Activated naive CD8-positive, alpha-beta T cell treated with anti-CD3 and anti-CD28 coated beads, Interleukin-2, amount 10 ng/mL, durations not matched to agents 7 days and 5 days (primary cell): ENCODE measurements at regions not wholly inside any gene's neighbourhood (a gene's known extent, or its start where the extent isn't known, plus 50 kb on each side); places are given as distances from the start of the nearest gene placed in this dataset.

Source experiments
- ATAC-seq: fragments of 150-1000 bp; cut with Tn5 transposase; one replicate; pipeline ENCODE4 v1.10.0; 2021; ENCODE audit warnings: low read depth, moderate library complexity
- POLR2A ChIA-PET: fragments of 350-600 bp; sonication (Branson Sonifier 250); formaldehyde crosslinking; loops from one replicate; lab custom pipeline; 2021; ENCODE audit warnings: antibody characterized with exemption; lab: Charles Lee
- DNase-seq: peaks from one replicate; pipeline ENCODE4 v3.0.0; 2021
- H3K27ac Mint-ChIP-seq: one replicate; pipeline ENCODE4 v1.8.0; 2022; ENCODE audit warnings: mild to moderate bottlenecking, mixed read lengths
- H3K27me3 Mint-ChIP-seq: one replicate; pipeline ENCODE4 v1.8.0; 2022; ENCODE audit warnings: mild to moderate bottlenecking, moderate library complexity, mixed read lengths
- H3K36me3 Mint-ChIP-seq: one replicate; pipeline ENCODE4 v1.8.0; 2021; ENCODE audit warnings: mild to moderate bottlenecking, mixed read lengths
- H3K4me1 Mint-ChIP-seq: one replicate; pipeline ENCODE4 v1.8.0; 2021; ENCODE audit warnings: mixed read lengths
- H3K4me3 Mint-ChIP-seq: one replicate; pipeline ENCODE4 v1.8.0; 2022; ENCODE audit warnings: mild to moderate bottlenecking, moderate library complexity, mixed read lengths
- H3K9me3 Mint-ChIP-seq: one replicate; pipeline ENCODE4 v1.8.0; 2021; ENCODE audit warnings: mixed read lengths

- H3K27me3 Mint-ChIP-seq = peaks cover 14% of the 10 kb centered on the region
- no peak for ATAC-seq
- H3K27ac Mint-ChIP-seq = no peak overlapping the region
Measured at GRCh38 chr9:4371108-4371507, 71.2 kb upstream of the GLIS3 start.

GRCh38 chr9:4370501-4370900, 70.6 kb upstream of the GLIS3 start:
- POLR2A ChIA-PET = no interaction called here
- Mint-ChIP-seq H3K27me3 (peaks cover 12% of the 10 kb centered on the region), H3K27ac (no peak overlapping the region), H3K9me3 (no peaks in the 10 kb centered on the region), H3K4me3 (no peak overlapping the region), H3K4me1 (no peaks in the 10 kb centered on the region), H3K36me3 (no peaks in the 10 kb centered on the region)
- no peak for DNase-seq
- no peak for ATAC-seq

More at GRCh38 chr9:4371108-4371507, 71.2 kb upstream of the GLIS3 start:
- DNase-seq = no peak
- POLR2A ChIA-PET = no interaction called here
- Mint-ChIP-seq H3K4me3 (no peak overlapping the region), H3K9me3 (no peaks in the 10 kb centered on the region), H3K36me3 (no peaks in the 10 kb centered on the region), H3K4me1 (no peaks in the 10 kb centered on the region)

- Mint-ChIP-seq H3K27me3 (peaks cover 6% of the 10 kb centered on the region), H3K27ac (no peak overlapping the region), H3K36me3 (peaks cover 1% of the 10 kb centered on the region), H3K4me1 (no peaks in the 10 kb centered on the region), H3K9me3 (no peaks in the 10 kb centered on the region), H3K4me3 (no peak overlapping the region)
- ATAC-seq (no peak), DNase-seq (no peak)
- POLR2A ChIA-PET = no interaction called here
Measured at GRCh38 chr9:4366591-4367330, 66.9 kb upstream of the GLIS3 start.

- POLR2A ChIA-PET = no interaction called here
- ATAC-seq (no peak), DNase-seq (no peak)
- Mint-ChIP-seq H3K9me3 (no peaks in the 10 kb centered on the region), H3K36me3 (peaks cover 1% of the 10 kb centered on the region), H3K27ac (no peak overlapping the region), H3K27me3 (peaks cover 6% of the 10 kb centered on the region), H3K4me1 (no peaks in the 10 kb centered on the region), H3K4me3 (no peak overlapping the region)
Measured at GRCh38 chr9:4365055-4365454, 65.2 kb upstream of the GLIS3 start.

- peaks cover 6% of the 10 kb centered on the region for H3K27me3 Mint-ChIP-seq
- H3K27ac Mint-ChIP-seq = no peak overlapping the region
- no peak for DNase-seq
- ATAC-seq = no peak
- H3K36me3 Mint-ChIP-seq = peaks cover 1% of the 10 kb centered on the region
- no peak overlapping the region for H3K4me3 Mint-ChIP-seq
- H3K9me3 Mint-ChIP-seq = no peaks in the 10 kb centered on the region
- H3K4me1 Mint-ChIP-seq = no peaks in the 10 kb centered on the region
- POLR2A ChIA-PET = no interaction called here
Measured at GRCh38 chr9:4362281-4362680, 62.4 kb upstream of the GLIS3 start.

GRCh38 chr9:4359016-4359415, 59.1 kb upstream of the GLIS3 start:
- POLR2A ChIA-PET = no interaction called here
- DNase-seq (no peak), ATAC-seq (no peak)
- no peaks in the 10 kb centered on the region for H3K9me3 Mint-ChIP-seq
- H3K4me1 Mint-ChIP-seq = no peaks in the 10 kb centered on the region
- H3K4me3 Mint-ChIP-seq = no peak overlapping the region
- H3K27ac Mint-ChIP-seq = no peak overlapping the region
- peaks cover 1% of the 10 kb centered on the region for H3K36me3 Mint-ChIP-seq
- peaks cover 9% of the 10 kb centered on the region for H3K27me3 Mint-ChIP-seq

GRCh38 chr9:4357929-4358328, 58.1 kb upstream of the GLIS3 start:
- H3K27me3 Mint-ChIP-seq = peaks cover 9% of the 10 kb centered on the region
- no peak overlapping the region for H3K4me3 Mint-ChIP-seq
- H3K9me3 Mint-ChIP-seq = no peaks in the 10 kb centered on the region
- ATAC-seq = no peak
- POLR2A ChIA-PET = no interaction called here
- H3K4me1 Mint-ChIP-seq = no peaks in the 10 kb centered on the region
- peaks cover 1% of the 10 kb centered on the region for H3K36me3 Mint-ChIP-seq
- no peak for DNase-seq
- H3K27ac Mint-ChIP-seq = no peak overlapping the region

GRCh38 chr9:4356306-4356705, 56.4 kb upstream of the GLIS3 start:
- H3K36me3 Mint-ChIP-seq = no peaks in the 10 kb centered on the region
- no peak overlapping the region for H3K27ac Mint-ChIP-seq
- no peak overlapping the region for H3K4me3 Mint-ChIP-seq
- POLR2A ChIA-PET = no interaction called here
- no peaks in the 10 kb centered on the region for H3K9me3 Mint-ChIP-seq
- peaks cover 7% of the 10 kb centered on the region for H3K27me3 Mint-ChIP-seq
- ATAC-seq (no peak), DNase-seq (no peak)
- H3K4me1 Mint-ChIP-seq = no peaks in the 10 kb centered on the region

GRCh38 chr9:4353236-4353635, 53.4 kb upstream of the GLIS3 start:
- no peaks in the 10 kb centered on the region for H3K9me3 Mint-ChIP-seq
- POLR2A ChIA-PET = no interaction called here
- no peak for ATAC-seq
- no peaks in the 10 kb centered on the region for H3K36me3 Mint-ChIP-seq
- no peak overlapping the region for H3K27ac Mint-ChIP-seq
- no peak for DNase-seq
- peaks cover 5% of the 10 kb centered on the region for H3K27me3 Mint-ChIP-seq
- no peak overlapping the region for H3K4me3 Mint-ChIP-seq
- no peaks in the 10 kb centered on the region for H3K4me1 Mint-ChIP-seq

- POLR2A ChIA-PET = no interaction called here
- no peak for ATAC-seq
- no peak for DNase-seq
Measured at GRCh38 chr9:4349816-4350418, 50.0 kb upstream of the GLIS3 start.

More at GRCh38 chr9:4349816-4350418, 50.0 kb upstream of the GLIS3 start:
- Mint-ChIP-seq H3K27ac (no peak overlapping the region), H3K4me1 (peaks cover 5% of the 10 kb centered on the region), H3K27me3 (peaks cover 1% of the 10 kb centered on the region), H3K36me3 (no peaks in the 10 kb centered on the region), H3K9me3 (peaks cover 1% of the 10 kb centered on the region), H3K4me3 (no peak overlapping the region)
